ENCODE measurements at regions not wholly inside any gene's neighbourhood (a gene's known extent, or its start where the extent isn't known, plus 50 kb on each side); places are given as distances from the start of the nearest gene placed in this dataset.

GRCh38 chr14:22500525-22500924 is 88.5 kb downstream of the DAD1 start:
- TF ChIP-seq, protein P1, sequence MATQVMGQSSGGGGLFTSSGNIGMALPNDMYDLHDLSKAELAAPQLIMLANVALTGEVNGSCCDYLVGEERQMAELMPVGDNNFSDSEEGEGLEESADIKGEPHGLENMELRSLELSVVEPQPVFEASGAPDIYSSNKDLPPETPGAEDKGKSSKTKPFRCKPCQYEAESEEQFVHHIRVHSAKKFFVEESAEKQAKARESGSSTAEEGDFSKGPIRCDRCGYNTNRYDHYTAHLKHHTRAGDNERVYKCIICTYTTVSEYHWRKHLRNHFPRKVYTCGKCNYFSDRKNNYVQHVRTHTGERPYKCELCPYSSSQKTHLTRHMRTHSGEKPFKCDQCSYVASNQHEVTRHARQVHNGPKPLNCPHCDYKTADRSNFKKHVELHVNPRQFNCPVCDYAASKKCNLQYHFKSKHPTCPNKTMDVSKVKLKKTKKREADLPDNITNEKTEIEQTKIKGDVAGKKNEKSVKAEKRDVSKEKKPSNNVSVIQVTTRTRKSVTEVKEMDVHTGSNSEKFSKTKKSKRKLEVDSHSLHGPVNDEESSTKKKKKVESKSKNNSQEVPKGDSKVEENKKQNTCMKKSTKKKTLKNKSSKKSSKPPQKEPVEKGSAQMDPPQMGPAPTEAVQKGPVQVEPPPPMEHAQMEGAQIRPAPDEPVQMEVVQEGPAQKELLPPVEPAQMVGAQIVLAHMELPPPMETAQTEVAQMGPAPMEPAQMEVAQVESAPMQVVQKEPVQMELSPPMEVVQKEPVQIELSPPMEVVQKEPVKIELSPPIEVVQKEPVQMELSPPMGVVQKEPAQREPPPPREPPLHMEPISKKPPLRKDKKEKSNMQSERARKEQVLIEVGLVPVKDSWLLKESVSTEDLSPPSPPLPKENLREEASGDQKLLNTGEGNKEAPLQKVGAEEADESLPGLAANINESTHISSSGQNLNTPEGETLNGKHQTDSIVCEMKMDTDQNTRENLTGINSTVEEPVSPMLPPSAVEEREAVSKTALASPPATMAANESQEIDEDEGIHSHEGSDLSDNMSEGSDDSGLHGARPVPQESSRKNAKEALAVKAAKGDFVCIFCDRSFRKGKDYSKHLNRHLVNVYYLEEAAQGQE (IDR thresholded peaks at IDR 0.05; ENCODE audit: insufficient read depth in 1 of 2, low read depth in 2 of 2, low read length in 2 of 2): no peak
- TF ChIP-seq POLR2AphosphoS5 (IDR thresholded peaks at IDR 0.05; ENCODE audit: low read depth, low read length) (no peak), SIN3A (IDR thresholded peaks at IDR 0.05; ENCODE audit: borderline replicate concordance, insufficient read depth, low read length) (no peak), TAF1 (IDR thresholded peaks at IDR 0.05; ENCODE audit: borderline replicate concordance, insufficient read depth, low read length) (no peak), FOXP2 (optimal IDR thresholded peaks at IDR 0.05; ENCODE audit: borderline replicate concordance, extremely low read depth, extremely low read length, insufficient read depth) (no peak)

GRCh38 chr14:22497671-22498093 is 91.3 kb downstream of the DAD1 start:
- TF ChIP-seq TAF1 (IDR thresholded peaks at IDR 0.05; ENCODE audit: borderline replicate concordance, insufficient read depth, low read length) (no peak), POLR2AphosphoS5 (IDR thresholded peaks at IDR 0.05; ENCODE audit: low read depth, low read length) (no peak), FOXP2 (optimal IDR thresholded peaks at IDR 0.05; ENCODE audit: borderline replicate concordance, extremely low read depth, extremely low read length, insufficient read depth) (no peak), SIN3A (IDR thresholded peaks at IDR 0.05; ENCODE audit: borderline replicate concordance, insufficient read depth, low read length) (no peak)
- TF ChIP-seq, protein P1 (IDR thresholded peaks at IDR 0.05; ENCODE audit: insufficient read depth in 1 of 2, low read depth in 2 of 2, low read length in 2 of 2): no peak

DNA sequence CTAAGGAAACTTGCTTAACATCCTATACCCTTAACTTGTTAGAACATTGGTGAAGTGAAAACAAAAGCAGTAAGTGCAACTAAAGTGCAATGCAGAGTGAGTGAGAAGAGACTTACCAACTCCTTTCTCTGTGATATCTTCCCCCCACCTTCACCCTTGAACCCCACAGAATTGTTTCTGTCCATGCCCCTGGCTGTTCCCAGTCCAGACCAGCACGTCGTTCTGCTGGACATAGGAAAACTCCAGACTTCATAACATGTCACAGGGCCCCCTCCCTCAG is 91.9 kb downstream of the DAD1 start:
- TF ChIP-seq FOXP2 (optimal IDR thresholded peaks at IDR 0.05; ENCODE audit: borderline replicate concordance, extremely low read depth, extremely low read length, insufficient read depth) (no peak), POLR2AphosphoS5 (IDR thresholded peaks at IDR 0.05; ENCODE audit: low read depth, low read length) (no peak), TAF1 (IDR thresholded peaks at IDR 0.05; ENCODE audit: borderline replicate concordance, insufficient read depth, low read length) (no peak), SIN3A (IDR thresholded peaks at IDR 0.05; ENCODE audit: borderline replicate concordance, insufficient read depth, low read length) (no peak)
- TF ChIP-seq, protein P1 (IDR thresholded peaks at IDR 0.05; ENCODE audit: insufficient read depth in 1 of 2, low read depth in 2 of 2, low read length in 2 of 2): no peak

- TF ChIP-seq FOXP2 (optimal IDR thresholded peaks at IDR 0.05; ENCODE audit: borderline replicate concordance, extremely low read depth, extremely low read length, insufficient read depth): no peak
- TF ChIP-seq SIN3A (IDR thresholded peaks at IDR 0.05; ENCODE audit: borderline replicate concordance, insufficient read depth, low read length): no peak
Observed at GRCh38 chr14:22494486-22495135, 94.4 kb downstream of the DAD1 start.

GRCh38 chr14:22493753-22494152 is 95.3 kb downstream of the DAD1 start:
- TF ChIP-seq, protein P1 (IDR thresholded peaks at IDR 0.05; ENCODE audit: insufficient read depth in 1 of 2, low read depth in 2 of 2, low read length in 2 of 2): no peak
- no peak for TF ChIP-seq SIN3A (IDR thresholded peaks at IDR 0.05; ENCODE audit: borderline replicate concordance, insufficient read depth, low read length)
- TF ChIP-seq POLR2AphosphoS5 (IDR thresholded peaks at IDR 0.05; ENCODE audit: low read depth, low read length): no peak
- TF ChIP-seq TAF1 (IDR thresholded peaks at IDR 0.05; ENCODE audit: borderline replicate concordance, insufficient read depth, low read length): no peak
- TF ChIP-seq FOXP2 (optimal IDR thresholded peaks at IDR 0.05; ENCODE audit: borderline replicate concordance, extremely low read depth, extremely low read length, insufficient read depth): no peak

All from PFSK-1 (cell line).